ENCODE measurements at regions not wholly inside any gene's neighbourhood (a gene's known extent, or its start where the extent isn't known, plus 50 kb on each side); places are given as distances from the start of the nearest gene placed in this dataset.

DNA sequence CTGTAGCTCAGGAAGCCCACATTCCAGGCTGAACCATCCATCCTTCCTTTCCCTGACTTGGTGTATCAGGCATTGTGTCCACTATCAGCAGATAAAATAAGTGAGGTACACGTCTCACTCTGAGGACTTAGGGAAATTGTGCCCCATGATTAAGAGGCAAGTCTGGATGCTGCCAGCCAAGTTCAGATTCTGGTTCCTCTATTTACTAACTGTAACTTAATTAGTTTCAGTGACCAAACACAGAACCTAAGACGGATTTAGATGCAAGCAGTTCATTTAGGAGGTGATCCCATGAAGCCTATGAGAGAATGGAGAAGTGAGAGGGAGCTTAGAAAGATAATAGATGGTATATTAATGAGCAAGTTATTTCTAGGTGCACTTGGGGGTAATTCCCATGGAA, 56.6 kb upstream of the PACRGL start:
- no peak for DNase-seq (ENCODE audit: low read depth)

DNA sequence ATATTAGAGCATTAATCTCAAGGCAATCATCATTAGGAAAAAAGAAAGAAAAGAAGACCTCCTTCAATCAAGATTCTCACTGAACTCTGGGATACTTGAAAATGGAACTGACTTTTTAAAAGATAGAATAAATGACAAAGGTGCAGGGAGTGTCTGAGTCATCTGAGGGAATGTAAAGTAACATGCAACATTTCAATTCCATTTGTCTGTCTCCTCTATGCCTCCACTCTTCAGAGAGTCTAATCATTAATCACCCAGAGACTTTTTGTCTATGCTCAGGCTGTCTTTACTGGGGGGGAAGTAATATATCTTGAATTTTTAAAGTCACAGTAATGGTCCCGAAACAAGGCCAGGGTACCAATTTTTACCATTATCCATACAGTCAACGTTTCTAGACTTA, 55.0 kb upstream of the PACRGL start:
- DNase-seq (ENCODE audit: low read depth): no peak

DNA sequence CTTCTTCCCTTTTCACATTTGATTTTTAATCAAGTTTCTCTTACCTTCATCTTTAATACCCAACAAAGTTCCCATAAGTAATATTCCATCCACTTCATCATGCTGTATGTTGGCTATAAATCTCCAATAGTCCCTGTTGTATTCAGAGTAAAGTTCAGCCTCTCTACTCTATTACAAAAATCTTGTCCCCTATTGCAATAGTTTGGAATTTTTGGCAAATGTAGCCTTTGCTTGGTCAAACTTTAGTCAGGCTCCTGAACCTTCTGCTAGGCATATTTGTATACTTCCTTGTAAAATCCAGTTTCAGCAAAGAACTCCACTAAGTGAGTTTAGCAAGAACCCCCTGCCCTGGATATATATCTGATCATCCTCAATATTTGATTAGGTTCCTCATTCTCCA, 54.0 kb upstream of the PACRGL start:
- no peak for DNase-seq (ENCODE audit: low read depth)

Data from forelimb muscle (tissue), 1 donor.